HepG2 (cell line): ENCODE measurements at regions not wholly inside any gene's neighbourhood (a gene's known extent, or its start where the extent isn't known, plus 50 kb on each side); places are given as distances from the start of the nearest gene placed in this dataset.
A peak's percentile ranks its signal among the peaks of the same experiment; 100 is the strongest.

Experiments
- CREM ChIP-seq, 2 experiments: sonication (generic) in 1 of 2; formaldehyde crosslinking in 1 of 2; IDR thresholded peaks; 2 replicates each; pipeline versions ENCODE4 v1.4.0 to v1.6.1; 2016 to 2020; ENCODE audit warnings: antibody characterized with exemption in 1 of 2, mild to moderate bottlenecking in 1 of 2, missing genetic modification reagents in 1 of 2
- FLYWCH1 ChIP-seq: sonication (generic); formaldehyde crosslinking; IDR thresholded peaks from 2 replicates; pipeline ENCODE4 v1.8.1; 2023; ENCODE audit warnings: mild to moderate bottlenecking, missing genetic modification reagents
- HCFC1 ChIP-seq: fragments of 150-350 bp; IDR thresholded peaks from 2 replicates; pipeline ENCODE4 v1.6.1; 2014; ENCODE audit warnings: low read depth, low read length
- HNF4A ChIP-seq: sonication (generic); formaldehyde crosslinking; IDR thresholded peaks from 2 replicates; pipeline ENCODE4 v1.4.0; 2020; ENCODE audit warnings: missing genetic modification reagents
- HNF4G ChIP-seq, 2 experiments: sonication (generic) in 1 of 2; formaldehyde crosslinking in 1 of 2; IDR thresholded peaks; 2 replicates each; pipeline versions ENCODE4 v1.4.0 to v1.6.1; 2011 to 2020; ENCODE audit warnings: borderline replicate concordance in 2 of 2, low read depth in 2 of 2, mild to moderate bottlenecking in 2 of 2, low read length in 1 of 2, missing genetic modification reagents in 1 of 2, moderate library complexity in 1 of 2
- RARA ChIP-seq: IDR thresholded peaks from 2 replicates; pipeline ENCODE4 v1.6.1; 2016; ENCODE audit warnings: missing genetic modification reagents, missing compliant biosample characterization
- SP140L ChIP-seq: sonication (generic); formaldehyde crosslinking; IDR thresholded peaks from 2 replicates; pipeline ENCODE4 v1.4.0; 2020; ENCODE audit warnings: missing genetic modification reagents, borderline replicate concordance
- SRSF9 ChIP-seq: fragments of 200-400 bp; formaldehyde crosslinking; IDR thresholded peaks from 2 replicates; pipeline ENCODE4 v1.6.1; 2018; ENCODE audit warnings: borderline replicate concordance, mild to moderate bottlenecking, low read depth, low read length; ENCODE audit not compliant: insufficient read depth, poor library complexity, severe bottlenecking
- TBX3 ChIP-seq: fragments of 450-650 bp; IDR thresholded peaks from 2 replicates; pipeline ENCODE4 v1.6.1; 2017; ENCODE audit warnings: antibody characterized with exemption, mild to moderate bottlenecking, inconsistent platforms, borderline replicate concordance
- ZFP36 ChIP-seq: fragments of 150-350 bp; IDR thresholded peaks from 2 replicates; pipeline ENCODE4 v1.6.1; 2018; ENCODE audit warnings: borderline replicate concordance, low read length, low read depth; ENCODE audit not compliant: partially characterized antibody
- ZNF143 ChIP-seq: sonication (generic); formaldehyde crosslinking; IDR thresholded peaks from 2 replicates; pipeline ENCODE4 v1.4.0; 2020; ENCODE audit warnings: missing genetic modification reagents
- ZNF441 ChIP-seq: sonication (generic); formaldehyde crosslinking; IDR thresholded peaks from 2 replicates; pipeline ENCODE4 v1.7.0; 2021; ENCODE audit warnings: missing genetic modification reagents, borderline replicate concordance
- ZNF678 ChIP-seq: sonication (generic); formaldehyde crosslinking; IDR thresholded peaks from 2 replicates; pipeline ENCODE4 v1.4.0; 2020; ENCODE audit warnings: mild to moderate bottlenecking, missing genetic modification reagents
- TF ChIP-seq, protein P1 (sequence below): sonication (generic); formaldehyde crosslinking; IDR thresholded peaks from 2 replicates; pipeline ENCODE4 v1.4.0; 2020; ENCODE audit warnings: low read depth, missing genetic modification reagents
- TF ChIP-seq, protein P2 (sequence below), 2 experiments: fragments of 450-650 bp in 1 of 2; sonication (generic) in 1 of 2; formaldehyde crosslinking; IDR thresholded peaks; 2 replicates each; pipeline versions ENCODE4 v1.5.0 to v1.8.0; 2020 to 2022; ENCODE audit warnings: mild to moderate bottlenecking in 1 of 2, missing genetic modification reagents in 1 of 2
- TF ChIP-seq, protein P3 (sequence below): IDR thresholded peaks from 2 replicates; pipeline ENCODE4 v1.6.1; 2016; ENCODE audit warnings: low read depth, missing genetic modification reagents, missing compliant biosample characterization
- TF ChIP-seq, protein P4 (sequence below): sonication (generic); formaldehyde crosslinking; IDR thresholded peaks from 2 replicates; pipeline ENCODE4 v1.4.0; 2020; ENCODE audit warnings: low read depth, mild to moderate bottlenecking, missing genetic modification reagents

DNA sequence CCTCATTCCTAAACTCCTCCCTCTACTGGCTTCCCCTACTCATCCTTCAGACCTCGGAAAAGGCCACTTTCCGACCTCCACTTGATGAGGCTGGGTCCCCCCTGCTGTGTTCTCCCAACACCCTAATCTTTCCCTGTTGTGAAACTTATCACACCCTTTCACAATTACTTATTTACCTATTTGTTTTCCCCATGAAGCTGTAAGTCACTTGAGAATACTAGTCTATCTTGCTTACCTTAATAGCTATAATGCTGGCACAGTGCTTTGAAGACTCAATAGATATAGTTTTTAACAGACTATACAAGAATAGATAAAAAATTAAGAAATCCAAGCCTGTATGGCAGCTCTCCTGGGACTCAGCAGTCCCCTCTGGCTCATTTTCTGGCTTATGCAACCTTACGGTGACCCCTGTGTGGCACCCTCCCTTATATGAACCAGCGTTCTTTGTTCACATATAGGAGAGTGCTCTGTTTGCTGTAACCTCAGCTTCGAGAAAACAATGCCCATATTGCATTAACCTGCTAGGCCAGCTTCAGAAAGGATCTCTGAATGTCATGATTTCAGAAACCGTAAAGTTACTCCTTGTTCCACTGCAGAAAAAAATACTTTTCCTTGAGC is 220.4 kb upstream of the PKDCC start (continued):
- TF ChIP-seq, protein P1, sequence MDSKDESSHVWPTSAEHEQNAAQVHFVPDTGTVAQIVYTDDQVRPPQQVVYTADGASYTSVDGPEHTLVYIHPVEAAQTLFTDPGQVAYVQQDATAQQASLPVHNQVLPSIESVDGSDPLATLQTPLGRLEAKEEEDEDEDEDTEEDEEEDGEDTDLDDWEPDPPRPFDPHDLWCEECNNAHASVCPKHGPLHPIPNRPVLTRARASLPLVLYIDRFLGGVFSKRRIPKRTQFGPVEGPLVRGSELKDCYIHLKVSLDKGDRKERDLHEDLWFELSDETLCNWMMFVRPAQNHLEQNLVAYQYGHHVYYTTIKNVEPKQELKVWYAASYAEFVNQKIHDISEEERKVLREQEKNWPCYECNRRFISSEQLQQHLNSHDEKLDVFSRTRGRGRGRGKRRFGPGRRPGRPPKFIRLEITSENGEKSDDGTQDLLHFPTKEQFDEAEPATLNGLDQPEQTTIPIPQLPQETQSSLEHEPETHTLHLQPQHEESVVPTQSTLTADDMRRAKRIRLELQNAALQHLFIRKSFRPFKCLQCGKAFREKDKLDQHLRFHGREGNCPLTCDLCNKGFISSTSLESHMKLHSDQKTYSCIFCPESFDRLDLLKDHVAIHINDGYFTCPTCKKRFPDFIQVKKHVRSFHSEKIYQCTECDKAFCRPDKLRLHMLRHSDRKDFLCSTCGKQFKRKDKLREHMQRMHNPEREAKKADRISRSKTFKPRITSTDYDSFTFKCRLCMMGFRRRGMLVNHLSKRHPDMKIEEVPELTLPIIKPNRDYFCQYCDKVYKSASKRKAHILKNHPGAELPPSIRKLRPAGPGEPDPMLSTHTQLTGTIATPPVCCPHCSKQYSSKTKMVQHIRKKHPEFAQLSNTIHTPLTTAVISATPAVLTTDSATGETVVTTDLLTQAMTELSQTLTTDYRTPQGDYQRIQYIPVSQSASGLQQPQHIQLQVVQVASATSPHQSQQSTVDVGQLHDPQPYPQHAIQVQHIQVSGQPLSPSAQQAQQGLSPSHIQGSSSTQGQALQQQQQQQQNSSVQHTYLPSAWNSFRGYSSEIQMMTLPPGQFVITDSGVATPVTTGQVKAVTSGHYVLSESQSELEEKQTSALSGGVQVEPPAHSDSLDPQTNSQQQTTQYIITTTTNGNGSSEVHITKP (CRISPR knock-in tag), result no peak
- TF ChIP-seq HCFC1, result no peak
- TF ChIP-seq CREM (IDR thresholded peaks at IDR 0.05), result peak; percentile 21; the same call in 1 of the 2 replicates
- TF ChIP-seq CREM (CRISPR knock-in tag; IDR thresholded peaks at IDR 0.05), result no peak
- peak; percentile 94 for TF ChIP-seq RARA (CRISPR knock-in tag)
- no peak for TF ChIP-seq SRSF9
- TF ChIP-seq ZNF143 (CRISPR knock-in tag), result no peak
- TF ChIP-seq, protein P2, sequence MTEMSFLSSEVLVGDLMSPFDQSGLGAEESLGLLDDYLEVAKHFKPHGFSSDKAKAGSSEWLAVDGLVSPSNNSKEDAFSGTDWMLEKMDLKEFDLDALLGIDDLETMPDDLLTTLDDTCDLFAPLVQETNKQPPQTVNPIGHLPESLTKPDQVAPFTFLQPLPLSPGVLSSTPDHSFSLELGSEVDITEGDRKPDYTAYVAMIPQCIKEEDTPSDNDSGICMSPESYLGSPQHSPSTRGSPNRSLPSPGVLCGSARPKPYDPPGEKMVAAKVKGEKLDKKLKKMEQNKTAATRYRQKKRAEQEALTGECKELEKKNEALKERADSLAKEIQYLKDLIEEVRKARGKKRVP (CRISPR knock-in tag; IDR thresholded peaks at IDR 0.05), result peak in 1 of 2 experiments; percentile 78; a peak in 2 of 4 replicates
- no peak for TF ChIP-seq HNF4G (IDR thresholded peaks at IDR 0.05; ENCODE audit: borderline replicate concordance, low read depth, low read length)
- no peak for TF ChIP-seq HNF4G (CRISPR knock-in tag; IDR thresholded peaks at IDR 0.05; ENCODE audit: borderline replicate concordance, low read depth)
- no peak for TF ChIP-seq SP140L (CRISPR knock-in tag)
- TF ChIP-seq ZFP36, result no peak
- no peak for TF ChIP-seq FLYWCH1 (CRISPR knock-in tag)
- TF ChIP-seq, protein P3, sequence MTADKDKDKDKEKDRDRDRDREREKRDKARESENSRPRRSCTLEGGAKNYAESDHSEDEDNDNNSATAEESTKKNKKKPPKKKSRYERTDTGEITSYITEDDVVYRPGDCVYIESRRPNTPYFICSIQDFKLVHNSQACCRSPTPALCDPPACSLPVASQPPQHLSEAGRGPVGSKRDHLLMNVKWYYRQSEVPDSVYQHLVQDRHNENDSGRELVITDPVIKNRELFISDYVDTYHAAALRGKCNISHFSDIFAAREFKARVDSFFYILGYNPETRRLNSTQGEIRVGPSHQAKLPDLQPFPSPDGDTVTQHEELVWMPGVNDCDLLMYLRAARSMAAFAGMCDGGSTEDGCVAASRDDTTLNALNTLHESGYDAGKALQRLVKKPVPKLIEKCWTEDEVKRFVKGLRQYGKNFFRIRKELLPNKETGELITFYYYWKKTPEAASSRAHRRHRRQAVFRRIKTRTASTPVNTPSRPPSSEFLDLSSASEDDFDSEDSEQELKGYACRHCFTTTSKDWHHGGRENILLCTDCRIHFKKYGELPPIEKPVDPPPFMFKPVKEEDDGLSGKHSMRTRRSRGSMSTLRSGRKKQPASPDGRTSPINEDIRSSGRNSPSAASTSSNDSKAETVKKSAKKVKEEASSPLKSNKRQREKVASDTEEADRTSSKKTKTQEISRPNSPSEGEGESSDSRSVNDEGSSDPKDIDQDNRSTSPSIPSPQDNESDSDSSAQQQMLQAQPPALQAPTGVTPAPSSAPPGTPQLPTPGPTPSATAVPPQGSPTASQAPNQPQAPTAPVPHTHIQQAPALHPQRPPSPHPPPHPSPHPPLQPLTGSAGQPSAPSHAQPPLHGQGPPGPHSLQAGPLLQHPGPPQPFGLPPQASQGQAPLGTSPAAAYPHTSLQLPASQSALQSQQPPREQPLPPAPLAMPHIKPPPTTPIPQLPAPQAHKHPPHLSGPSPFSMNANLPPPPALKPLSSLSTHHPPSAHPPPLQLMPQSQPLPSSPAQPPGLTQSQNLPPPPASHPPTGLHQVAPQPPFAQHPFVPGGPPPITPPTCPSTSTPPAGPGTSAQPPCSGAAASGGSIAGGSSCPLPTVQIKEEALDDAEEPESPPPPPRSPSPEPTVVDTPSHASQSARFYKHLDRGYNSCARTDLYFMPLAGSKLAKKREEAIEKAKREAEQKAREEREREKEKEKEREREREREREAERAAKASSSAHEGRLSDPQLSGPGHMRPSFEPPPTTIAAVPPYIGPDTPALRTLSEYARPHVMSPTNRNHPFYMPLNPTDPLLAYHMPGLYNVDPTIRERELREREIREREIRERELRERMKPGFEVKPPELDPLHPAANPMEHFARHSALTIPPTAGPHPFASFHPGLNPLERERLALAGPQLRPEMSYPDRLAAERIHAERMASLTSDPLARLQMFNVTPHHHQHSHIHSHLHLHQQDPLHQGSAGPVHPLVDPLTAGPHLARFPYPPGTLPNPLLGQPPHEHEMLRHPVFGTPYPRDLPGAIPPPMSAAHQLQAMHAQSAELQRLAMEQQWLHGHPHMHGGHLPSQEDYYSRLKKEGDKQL (CRISPR knock-in tag), result no peak
- no peak for TF ChIP-seq ZNF678 (CRISPR knock-in tag)
- TF ChIP-seq ZNF441, result no peak
- TF ChIP-seq HNF4A, result no peak
- no peak for TF ChIP-seq TBX3
- TF ChIP-seq, protein P4, sequence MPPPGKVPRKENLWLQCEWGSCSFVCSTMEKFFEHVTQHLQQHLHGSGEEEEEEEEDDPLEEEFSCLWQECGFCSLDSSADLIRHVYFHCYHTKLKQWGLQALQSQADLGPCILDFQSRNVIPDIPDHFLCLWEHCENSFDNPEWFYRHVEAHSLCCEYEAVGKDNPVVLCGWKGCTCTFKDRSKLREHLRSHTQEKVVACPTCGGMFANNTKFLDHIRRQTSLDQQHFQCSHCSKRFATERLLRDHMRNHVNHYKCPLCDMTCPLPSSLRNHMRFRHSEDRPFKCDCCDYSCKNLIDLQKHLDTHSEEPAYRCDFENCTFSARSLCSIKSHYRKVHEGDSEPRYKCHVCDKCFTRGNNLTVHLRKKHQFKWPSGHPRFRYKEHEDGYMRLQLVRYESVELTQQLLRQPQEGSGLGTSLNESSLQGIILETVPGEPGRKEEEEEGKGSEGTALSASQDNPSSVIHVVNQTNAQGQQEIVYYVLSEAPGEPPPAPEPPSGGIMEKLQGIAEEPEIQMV (CRISPR knock-in tag), result no peak
